Neutrophil (primary cell): ENCODE measurements at regions not wholly inside any gene's neighbourhood (a gene's known extent, or its start where the extent isn't known, plus 50 kb on each side); places are given as distances from the start of the nearest gene placed in this dataset.

Experiments
- H3K27ac ChIP-seq: fragments of 200-600 bp; sonication (generic); 2 replicates; pipeline ENCODE4 v1.5.1; 2016; ENCODE audit warnings: mild to moderate bottlenecking, moderate library complexity
- H3K27me3 ChIP-seq: fragments of 200-600 bp; sonication (generic); 2 replicates; pipeline ENCODE4 v1.6.0; 2016; ENCODE audit warnings: mild to moderate bottlenecking
- H3K36me3 ChIP-seq: fragments of 200-600 bp; sonication (generic); 2 replicates; pipeline ENCODE4 v1.5.1; 2017
- H3K4me1 ChIP-seq, 2 experiments: fragments of 200-600 bp in 1 of 2; sonication (generic) in 1 of 2; 1 replicate in 1 of 2; 2 replicates in 1 of 2; pipeline versions ENCODE4 v1.5.1 to v1.6.1; 2013 to 2016; ENCODE audit warnings: low read depth in 1 of 2, low read length in 1 of 2, mild to moderate bottlenecking in 1 of 2, moderate library complexity in 1 of 2; ENCODE audit not compliant: control insufficient read depth in 1 of 2, insufficient read depth in 1 of 2
- H3K4me3 ChIP-seq, 2 experiments: fragments of 200-600 bp in 1 of 2; sonication (generic) in 1 of 2; 1 replicate in 1 of 2; 2 replicates in 1 of 2; pipeline ENCODE4 v1.5.1; 2013 to 2016; ENCODE audit warnings: low read depth in 1 of 2, low read length in 1 of 2, mild to moderate bottlenecking in 1 of 2, moderate library complexity in 1 of 2
- H3K9me3 ChIP-seq: fragments of 200-600 bp; sonication (generic); 2 replicates; pipeline ENCODE4 v1.5.1; 2016
- TF ChIP-seq, protein P1 (sequence below): fragments of 200-600 bp; sonication (generic); IDR thresholded peaks from 2 replicates; pipeline ENCODE4 v1.5.1; 2016; ENCODE audit warnings: antibody characterized with exemption

DNA sequence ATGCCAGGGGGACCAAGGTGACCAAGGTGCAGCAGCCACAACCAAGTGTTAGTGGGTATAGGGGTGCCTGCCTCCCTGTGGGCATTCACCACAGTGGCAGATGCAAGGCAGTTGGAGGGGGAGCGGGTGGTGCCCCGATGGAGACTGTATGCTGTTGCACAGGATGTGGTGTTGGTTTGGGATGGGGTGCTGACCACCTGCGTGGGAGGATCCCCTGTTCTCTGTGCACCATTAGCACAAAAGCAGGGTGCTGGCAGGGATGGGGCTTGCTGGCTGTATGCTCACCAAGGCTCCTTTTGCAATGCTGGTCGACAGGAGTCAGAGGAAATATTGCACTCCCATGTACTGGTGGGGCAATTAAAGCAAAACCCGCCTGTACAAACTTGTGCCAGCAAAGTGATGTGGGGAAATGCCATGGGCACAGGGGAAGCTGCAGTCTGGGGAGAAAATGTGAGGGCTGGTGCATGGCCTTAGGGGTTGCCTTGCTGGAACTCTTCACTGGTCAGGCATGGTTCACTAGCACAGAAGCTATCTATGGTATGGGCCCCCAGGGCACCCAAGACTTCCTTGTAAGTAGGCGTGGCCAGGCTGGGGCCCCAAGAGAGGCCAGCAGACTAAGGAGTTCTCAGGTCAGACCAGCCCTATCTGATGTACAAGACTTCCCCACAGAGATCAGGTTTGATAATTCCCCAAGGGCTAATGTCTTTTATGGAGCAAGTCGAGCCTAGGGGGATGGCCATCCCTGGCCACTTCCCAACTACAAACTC lies 51.9 kb upstream of the GNAT3 start:
- Histone ChIP-seq H3K4me3 (no peak overlapping the region), H3K27me3 (no peaks in the 10 kb centered on the region), H3K27ac (peak overlapping the region; percentile 66), H3K9me3 (no peaks in the 10 kb centered on the region), H3K36me3 (no peaks in the 10 kb centered on the region), H3K4me1 (peaks cover 20 to 22% of the 10 kb centered on the region in 2 experiments)
- TF ChIP-seq, protein P1, sequence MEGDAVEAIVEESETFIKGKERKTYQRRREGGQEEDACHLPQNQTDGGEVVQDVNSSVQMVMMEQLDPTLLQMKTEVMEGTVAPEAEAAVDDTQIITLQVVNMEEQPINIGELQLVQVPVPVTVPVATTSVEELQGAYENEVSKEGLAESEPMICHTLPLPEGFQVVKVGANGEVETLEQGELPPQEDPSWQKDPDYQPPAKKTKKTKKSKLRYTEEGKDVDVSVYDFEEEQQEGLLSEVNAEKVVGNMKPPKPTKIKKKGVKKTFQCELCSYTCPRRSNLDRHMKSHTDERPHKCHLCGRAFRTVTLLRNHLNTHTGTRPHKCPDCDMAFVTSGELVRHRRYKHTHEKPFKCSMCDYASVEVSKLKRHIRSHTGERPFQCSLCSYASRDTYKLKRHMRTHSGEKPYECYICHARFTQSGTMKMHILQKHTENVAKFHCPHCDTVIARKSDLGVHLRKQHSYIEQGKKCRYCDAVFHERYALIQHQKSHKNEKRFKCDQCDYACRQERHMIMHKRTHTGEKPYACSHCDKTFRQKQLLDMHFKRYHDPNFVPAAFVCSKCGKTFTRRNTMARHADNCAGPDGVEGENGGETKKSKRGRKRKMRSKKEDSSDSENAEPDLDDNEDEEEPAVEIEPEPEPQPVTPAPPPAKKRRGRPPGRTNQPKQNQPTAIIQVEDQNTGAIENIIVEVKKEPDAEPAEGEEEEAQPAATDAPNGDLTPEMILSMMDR = no peak

DNA sequence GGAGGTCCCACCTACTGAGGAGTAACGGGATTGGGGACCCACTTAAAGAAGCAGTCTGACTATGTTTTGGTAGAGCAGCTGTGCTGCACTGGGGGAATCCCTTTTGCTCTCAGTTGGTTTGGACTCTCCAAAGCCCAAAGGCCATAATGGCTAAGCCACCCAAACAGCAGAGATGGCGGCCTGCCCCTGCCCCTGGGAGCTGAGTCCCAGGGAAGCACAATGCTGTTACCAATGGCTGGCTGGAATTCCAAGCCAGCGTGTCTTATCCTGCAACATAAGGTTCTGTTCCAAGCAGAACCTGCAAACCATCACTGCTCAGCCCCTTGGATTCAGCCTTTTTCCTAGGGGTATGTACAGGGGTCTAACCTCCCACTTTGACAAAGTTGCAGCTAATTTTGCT lies 53.7 kb upstream of the GNAT3 start:
- no peak overlapping the region for H3K27ac ChIP-seq
- H3K4me1 ChIP-seq = peaks cover 20 to 22% of the 10 kb centered on the region in 2 experiments
- H3K27me3 ChIP-seq = no peaks in the 10 kb centered on the region
- no peaks in the 10 kb centered on the region for H3K9me3 ChIP-seq
- TF ChIP-seq, protein P1 = no peak
- no peak overlapping the region for H3K4me3 ChIP-seq
- no peaks in the 10 kb centered on the region for H3K36me3 ChIP-seq

DNA sequence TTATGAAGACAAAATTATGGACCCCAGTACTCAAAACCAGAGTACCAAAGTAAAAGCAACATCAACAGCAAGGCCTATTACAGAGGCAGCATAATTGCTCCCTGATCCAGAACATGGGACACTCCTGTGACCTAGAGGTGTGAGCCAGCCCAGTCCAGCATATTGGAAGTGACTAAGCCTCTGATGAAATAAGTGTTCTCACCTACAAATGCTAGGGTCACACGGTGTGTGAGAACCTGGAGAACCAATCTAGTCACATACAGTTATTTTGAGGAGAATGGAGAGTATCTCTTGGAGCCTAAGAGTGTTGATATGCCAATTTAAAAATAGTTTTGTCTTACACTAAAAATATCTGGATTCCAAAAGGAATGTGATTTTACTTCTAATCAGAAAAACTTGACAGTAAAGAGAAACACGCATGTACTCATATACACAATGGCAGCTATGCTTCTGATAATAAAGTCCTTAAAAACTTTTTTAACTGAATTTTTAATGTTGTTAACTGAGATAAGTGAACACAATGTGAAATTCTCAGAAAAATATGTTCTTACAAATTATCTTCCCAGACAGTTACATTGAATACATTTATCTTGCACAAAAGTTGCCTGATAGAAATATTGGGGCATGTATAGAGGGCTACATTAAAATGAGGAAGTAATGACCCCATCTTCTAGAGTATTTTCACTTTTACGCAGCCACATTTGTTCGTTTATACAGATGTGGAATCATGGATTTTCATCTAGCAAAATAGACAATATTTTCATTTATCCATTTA lies 56.8 kb upstream of the CD36 start:
- TF ChIP-seq, protein P1 = no peak
- H3K9me3 ChIP-seq = no peaks in the 10 kb centered on the region
- no peaks in the 10 kb centered on the region for H3K27me3 ChIP-seq
- H3K27ac ChIP-seq = no peak overlapping the region
- H3K4me3 ChIP-seq = no peak overlapping the region
- no peaks in the 10 kb centered on the region for H3K36me3 ChIP-seq
- no peaks in the 10 kb centered on the region for H3K4me1 ChIP-seq

DNA sequence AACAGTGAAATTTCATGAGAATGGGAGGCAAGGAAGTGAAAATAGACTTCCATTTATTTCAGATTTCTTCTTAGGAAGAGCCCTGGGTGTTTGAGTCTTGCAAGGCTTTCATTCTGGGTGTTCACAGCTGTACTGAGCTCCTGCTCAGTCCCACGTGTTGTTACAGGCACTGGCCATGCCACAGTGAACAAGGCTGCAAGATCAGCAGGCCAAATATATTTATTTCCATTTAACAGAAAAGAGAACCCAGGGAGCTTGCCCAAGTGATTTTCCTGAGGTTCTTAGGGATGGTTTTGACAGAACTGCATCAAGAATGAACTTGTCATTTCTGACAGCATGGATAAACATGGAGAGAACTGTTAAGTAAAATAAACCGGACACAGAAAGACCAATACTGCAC lies 54.5 kb upstream of the CD36 start:
- Histone ChIP-seq H3K27ac (no peak overlapping the region), H3K4me3 (no peak overlapping the region), H3K9me3 (no peaks in the 10 kb centered on the region), H3K4me1 (no peaks in the 10 kb centered on the region), H3K27me3 (no peaks in the 10 kb centered on the region), H3K36me3 (no peaks in the 10 kb centered on the region)
- TF ChIP-seq, protein P1 = no peak

DNA sequence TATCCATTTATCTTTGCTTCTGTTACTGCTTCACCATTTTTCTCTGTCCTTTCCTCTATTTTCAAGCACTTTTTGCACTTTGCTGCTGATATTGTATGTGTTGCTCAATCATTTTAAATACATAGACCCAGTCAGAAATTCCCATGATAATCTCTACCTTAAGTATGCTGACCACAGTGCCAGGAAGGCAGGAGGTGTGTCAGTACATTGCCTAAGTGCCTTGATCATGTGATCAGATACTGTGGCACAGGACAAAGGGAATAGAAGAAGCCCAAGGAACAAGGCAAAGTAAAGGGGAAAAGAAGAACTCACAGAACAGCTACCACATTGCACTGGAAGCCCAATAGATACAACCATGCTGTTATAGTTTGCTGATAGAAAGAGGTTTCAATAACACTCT lies 53.7 kb upstream of the CD36 start:
- Histone ChIP-seq H3K9me3 (no peaks in the 10 kb centered on the region), H3K36me3 (no peaks in the 10 kb centered on the region), H3K27ac (no peak overlapping the region), H3K4me3 (no peak overlapping the region), H3K4me1 (no peaks in the 10 kb centered on the region), H3K27me3 (no peaks in the 10 kb centered on the region)
- TF ChIP-seq, protein P1 = no peak
